Endodermal cell (in vitro differentiated cells): ENCODE measurements at regions not wholly inside any gene's neighbourhood (a gene's known extent, or its start where the extent isn't known, plus 50 kb on each side); places are given as distances from the start of the nearest gene placed in this dataset.

Source experiments
- DNase-seq: peaks from one replicate; pipeline ENCODE4 v3.0.0-alpha.2; 2017
- H3K27ac ChIP-seq: 2 replicates; pipeline ENCODE4 v1.5.1; 2013; ENCODE audit warnings: mild to moderate bottlenecking, low read depth, low read length, moderate library complexity
- H3K27me3 ChIP-seq: 2 replicates; pipeline ENCODE4 v1.6.1; 2013; ENCODE audit warnings: mild to moderate bottlenecking, low read length, moderate library complexity; ENCODE audit not compliant: insufficient read depth, control insufficient read depth, poor library complexity, severe bottlenecking
- H3K36me3 ChIP-seq: 2 replicates; pipeline ENCODE4 v1.7.0; 2013; ENCODE audit warnings: mild to moderate bottlenecking, low read length, moderate library complexity; ENCODE audit not compliant: control insufficient read depth, insufficient read depth
- H3K4me1 ChIP-seq: one replicate; pipeline ENCODE4 v1.7.0; 2013; ENCODE audit warnings: low read length; ENCODE audit not compliant: control insufficient read depth, insufficient read depth
- H3K4me3 ChIP-seq: 2 replicates; pipeline ENCODE4 v1.5.1; 2013; ENCODE audit warnings: mild to moderate bottlenecking, low read length, moderate library complexity
- H3K9ac ChIP-seq: 2 replicates; pipeline ENCODE4 v1.6.1; 2013; ENCODE audit warnings: mild to moderate bottlenecking, low read length, moderate library complexity; ENCODE audit not compliant: poor library complexity, severe bottlenecking; ENCODE audit errors: extremely low read depth
- H3K9me3 ChIP-seq: 2 replicates; pipeline ENCODE4 v1.6.1; 2013; ENCODE audit warnings: mild to moderate bottlenecking, low read length, moderate library complexity; ENCODE audit not compliant: control insufficient read depth
- H3K27ac Mint-ChIP-seq: 2 replicates; pipeline ENCODE4 v1.8.0; 2020; ENCODE audit warnings: mixed read lengths
- H3K27me3 Mint-ChIP-seq: 2 replicates; pipeline ENCODE4 v1.8.0; 2021; ENCODE audit warnings: mild to moderate bottlenecking, mixed read lengths; ENCODE audit not compliant: insufficient read depth
- H3K36me3 Mint-ChIP-seq: 2 replicates; pipeline ENCODE4 v1.8.0; 2020; ENCODE audit warnings: low read depth, mixed read lengths
- H3K4me1 Mint-ChIP-seq: 2 replicates; pipeline ENCODE4 v1.8.0; 2020; ENCODE audit warnings: mixed read lengths
- H3K4me3 Mint-ChIP-seq: 2 replicates; pipeline ENCODE4 v1.8.0; 2020; ENCODE audit warnings: mild to moderate bottlenecking, moderate library complexity, mixed read lengths
- H3K9me3 Mint-ChIP-seq: 2 replicates; pipeline ENCODE4 v1.8.0; 2020; ENCODE audit warnings: mild to moderate bottlenecking, mixed read lengths
- WGBS, 2 experiments: methylation state at CpG; one replicate each; pipeline versions ENCODE4 v1.1.5 to v1.1.7; 2013; ENCODE audit warnings: missing lambda C conversion rate in 2 of 2, mixed read lengths in 1 of 2; ENCODE audit not compliant: insufficient coverage in 1 of 2, insufficient read length in 1 of 2; 5-methylcytosine and 5-hydroxymethylcytosine counted together
- TF ChIP-seq, protein P1 (sequence below): fragments of 200-600 bp; sonication (generic); conservative IDR thresholded peaks from 2 replicates; pipeline ENCODE4 v1.5.0; 2021; ENCODE audit warnings: antibody characterized with exemption, mild to moderate bottlenecking

DNA sequence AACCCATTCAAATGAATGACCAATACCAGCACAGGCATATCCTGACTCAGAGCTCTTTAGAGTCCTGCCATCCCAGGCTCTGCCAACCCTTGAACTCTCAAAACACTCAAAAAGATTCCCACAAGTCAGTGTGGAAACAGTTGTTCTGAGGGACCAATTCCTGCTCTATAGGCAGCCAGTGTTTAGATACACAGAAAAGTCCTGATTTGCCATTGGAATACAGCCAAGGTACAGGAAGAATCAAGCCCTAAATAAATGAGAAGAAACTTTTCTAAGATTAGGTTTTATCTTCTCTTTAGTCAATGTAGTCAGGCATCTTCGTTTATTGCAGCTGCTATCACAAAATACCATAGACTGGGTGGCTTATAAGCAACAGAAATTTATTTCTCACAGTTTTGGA lies 626.8 kb upstream of the ARID1B start:
- Histone ChIP-seq H3K4me3 (no peak overlapping the region), H3K27me3 (no peaks in the 10 kb centered on the region), H3K9me3 (no peaks in the 10 kb centered on the region), H3K9ac (no peak overlapping the region), H3K36me3 (no peaks in the 10 kb centered on the region), H3K4me1 (no peaks in the 10 kb centered on the region), H3K27ac (no peak overlapping the region)
- Mint-ChIP-seq H3K4me1 (no peaks in the 10 kb centered on the region), H3K27ac (no peak overlapping the region), H3K27me3 (no peaks in the 10 kb centered on the region), H3K9me3 (no peaks in the 10 kb centered on the region), H3K36me3 (no peaks in the 10 kb centered on the region), H3K4me3 (no peak overlapping the region)
- TF ChIP-seq, protein P1, sequence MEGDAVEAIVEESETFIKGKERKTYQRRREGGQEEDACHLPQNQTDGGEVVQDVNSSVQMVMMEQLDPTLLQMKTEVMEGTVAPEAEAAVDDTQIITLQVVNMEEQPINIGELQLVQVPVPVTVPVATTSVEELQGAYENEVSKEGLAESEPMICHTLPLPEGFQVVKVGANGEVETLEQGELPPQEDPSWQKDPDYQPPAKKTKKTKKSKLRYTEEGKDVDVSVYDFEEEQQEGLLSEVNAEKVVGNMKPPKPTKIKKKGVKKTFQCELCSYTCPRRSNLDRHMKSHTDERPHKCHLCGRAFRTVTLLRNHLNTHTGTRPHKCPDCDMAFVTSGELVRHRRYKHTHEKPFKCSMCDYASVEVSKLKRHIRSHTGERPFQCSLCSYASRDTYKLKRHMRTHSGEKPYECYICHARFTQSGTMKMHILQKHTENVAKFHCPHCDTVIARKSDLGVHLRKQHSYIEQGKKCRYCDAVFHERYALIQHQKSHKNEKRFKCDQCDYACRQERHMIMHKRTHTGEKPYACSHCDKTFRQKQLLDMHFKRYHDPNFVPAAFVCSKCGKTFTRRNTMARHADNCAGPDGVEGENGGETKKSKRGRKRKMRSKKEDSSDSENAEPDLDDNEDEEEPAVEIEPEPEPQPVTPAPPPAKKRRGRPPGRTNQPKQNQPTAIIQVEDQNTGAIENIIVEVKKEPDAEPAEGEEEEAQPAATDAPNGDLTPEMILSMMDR = no peak
- 75 to 100% methylated on average over 1 of the region's 1 CpG for WGBS, 2 experiments
- DNase-seq = no peak

DNA sequence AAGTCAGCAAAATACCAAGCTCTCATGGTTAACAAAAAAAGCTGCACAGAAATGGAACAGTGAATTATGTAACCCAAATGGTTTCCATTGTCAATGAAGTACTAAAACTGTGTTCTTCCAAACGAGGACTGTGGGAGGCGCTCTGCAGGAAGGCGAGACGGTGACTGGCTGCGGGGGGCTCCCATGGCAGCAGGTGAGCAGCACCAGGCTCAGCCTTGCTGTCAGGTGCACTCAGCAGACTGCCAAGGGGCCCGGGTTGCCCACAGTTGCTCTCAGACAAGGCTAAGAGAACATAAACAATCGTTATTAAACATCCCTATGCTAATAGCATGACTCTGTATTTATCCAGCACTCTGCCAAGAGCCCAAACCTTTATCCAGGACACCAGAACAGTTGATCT lies 630.3 kb upstream of the ARID1B start:
- no peaks in the 10 kb centered on the region for H3K27me3 ChIP-seq
- H3K4me3 ChIP-seq = no peak overlapping the region
- H3K4me1 Mint-ChIP-seq = no peaks in the 10 kb centered on the region
- H3K27me3 Mint-ChIP-seq = no peaks in the 10 kb centered on the region
- H3K4me1 ChIP-seq = no peaks in the 10 kb centered on the region
- peaks cover 15% of the 10 kb centered on the region for H3K9me3 Mint-ChIP-seq
- H3K36me3 ChIP-seq = no peaks in the 10 kb centered on the region
- no peak overlapping the region for H3K9ac ChIP-seq
- 89 to 91% methylated on average over 7 of the region's 7 CpGs for WGBS, 2 experiments
- DNase-seq = no peak
- TF ChIP-seq, protein P1 = peak; percentile 22
- H3K9me3 ChIP-seq = no peaks in the 10 kb centered on the region
- H3K4me3 Mint-ChIP-seq = no peak overlapping the region
- H3K27ac ChIP-seq = no peak overlapping the region
- no peaks in the 10 kb centered on the region for H3K36me3 Mint-ChIP-seq
- no peak overlapping the region for H3K27ac Mint-ChIP-seq

DNA sequence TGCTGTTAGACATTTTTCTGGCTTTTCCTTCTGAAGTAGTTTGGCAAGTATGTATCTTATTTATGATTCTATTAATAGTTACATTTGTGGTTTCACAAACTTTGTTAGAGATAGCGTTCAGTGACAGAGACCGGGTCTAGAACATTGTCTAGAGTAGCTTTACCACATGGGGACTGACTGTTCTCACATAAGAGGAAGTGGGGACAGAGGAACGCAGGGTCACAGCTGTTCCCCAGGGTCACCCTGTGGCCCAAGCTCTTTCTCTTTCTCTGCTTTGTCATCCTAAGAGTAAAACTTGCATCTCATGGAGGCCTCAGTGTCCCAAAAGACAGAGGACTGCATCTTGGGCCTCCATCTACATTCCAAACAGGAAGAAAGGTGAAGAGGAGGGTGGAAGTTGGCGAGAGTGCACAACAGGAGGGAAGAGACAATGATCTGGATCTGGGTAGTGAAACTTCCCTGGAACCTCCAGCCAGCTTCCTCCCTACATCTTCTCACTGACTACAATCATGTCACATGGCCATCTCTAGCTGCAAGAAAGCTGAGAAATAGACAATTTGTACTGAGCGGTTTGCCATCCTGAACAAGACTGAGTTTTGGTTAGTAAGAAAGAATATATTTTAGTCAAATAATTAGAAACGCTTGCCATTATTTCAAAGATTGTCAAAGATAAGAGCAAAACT lies 645.8 kb upstream of the ARID1B start:
- H3K27ac ChIP-seq = no peak overlapping the region
- H3K4me3 ChIP-seq = no peak overlapping the region
- no peaks in the 10 kb centered on the region for H3K9me3 ChIP-seq
- H3K36me3 ChIP-seq = no peaks in the 10 kb centered on the region
- Mint-ChIP-seq H3K27me3 (no peaks in the 10 kb centered on the region), H3K9me3 (peaks cover 14% of the 10 kb centered on the region), H3K4me1 (no peaks in the 10 kb centered on the region), H3K4me3 (no peak overlapping the region), H3K27ac (no peak overlapping the region), H3K36me3 (no peaks in the 10 kb centered on the region)
- WGBS, 2 experiments = 89 to 94% methylated on average over 4 to 5 of the region's 6 CpGs
- H3K27me3 ChIP-seq = no peaks in the 10 kb centered on the region
- H3K4me1 ChIP-seq = no peaks in the 10 kb centered on the region
- DNase-seq = no peak
- TF ChIP-seq, protein P1 = no peak
- H3K9ac ChIP-seq = no peak overlapping the region
